ENCODE measurements at regions not wholly inside any gene's neighbourhood (a gene's known extent, or its start where the extent isn't known, plus 50 kb on each side); places are given as distances from the start of the nearest gene placed in this dataset.

DNA sequence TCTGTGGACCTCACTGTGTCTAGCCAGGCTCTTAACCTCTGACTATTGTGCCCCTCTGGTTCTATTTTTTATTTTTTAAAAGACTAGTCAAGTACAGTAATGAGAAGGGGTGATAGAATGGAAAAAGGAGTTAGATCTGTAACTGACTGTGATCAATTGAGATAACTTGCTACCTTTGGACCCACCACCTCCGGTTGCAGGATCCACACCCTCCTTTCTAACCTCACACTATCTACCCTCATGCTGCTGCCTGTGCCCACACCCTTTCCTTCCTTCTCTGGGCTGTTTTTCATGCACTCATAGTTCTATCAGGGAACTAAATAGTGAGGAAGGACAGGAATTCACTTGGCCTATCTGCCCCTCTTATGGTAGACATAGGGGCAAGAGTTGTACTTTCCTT, 172.3 kb downstream of the KATNIP start:
- 57 to 81% methylated on average over 1 of the region's 1 CpG for WGBS, 2 donors
- H3K9ac ChIP-seq (ENCODE audit: insufficient read depth in 1 of 2, low read length in 2 of 2) = no peak overlapping the region
- TF ChIP-seq, protein P1, sequence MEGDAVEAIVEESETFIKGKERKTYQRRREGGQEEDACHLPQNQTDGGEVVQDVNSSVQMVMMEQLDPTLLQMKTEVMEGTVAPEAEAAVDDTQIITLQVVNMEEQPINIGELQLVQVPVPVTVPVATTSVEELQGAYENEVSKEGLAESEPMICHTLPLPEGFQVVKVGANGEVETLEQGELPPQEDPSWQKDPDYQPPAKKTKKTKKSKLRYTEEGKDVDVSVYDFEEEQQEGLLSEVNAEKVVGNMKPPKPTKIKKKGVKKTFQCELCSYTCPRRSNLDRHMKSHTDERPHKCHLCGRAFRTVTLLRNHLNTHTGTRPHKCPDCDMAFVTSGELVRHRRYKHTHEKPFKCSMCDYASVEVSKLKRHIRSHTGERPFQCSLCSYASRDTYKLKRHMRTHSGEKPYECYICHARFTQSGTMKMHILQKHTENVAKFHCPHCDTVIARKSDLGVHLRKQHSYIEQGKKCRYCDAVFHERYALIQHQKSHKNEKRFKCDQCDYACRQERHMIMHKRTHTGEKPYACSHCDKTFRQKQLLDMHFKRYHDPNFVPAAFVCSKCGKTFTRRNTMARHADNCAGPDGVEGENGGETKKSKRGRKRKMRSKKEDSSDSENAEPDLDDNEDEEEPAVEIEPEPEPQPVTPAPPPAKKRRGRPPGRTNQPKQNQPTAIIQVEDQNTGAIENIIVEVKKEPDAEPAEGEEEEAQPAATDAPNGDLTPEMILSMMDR (IDR thresholded peaks at IDR 0.05; ENCODE audit: control extremely low read depth, extremely low read depth) = no peak
- DNase-seq (no peak), ATAC-seq (ENCODE audit: insufficient read depth, low FRiP score) (no peak)
- no peaks in the 10 kb centered on the region for H3K27me3 ChIP-seq (ENCODE audit: control insufficient read depth in 3 of 3, insufficient read depth in 3 of 3, low read length in 2 of 3)
- H3K4me3 ChIP-seq = no peak overlapping the region
- H3K4me1 ChIP-seq (ENCODE audit: control insufficient read depth in 5 of 5, insufficient read depth in 5 of 5, low read length in 5 of 5) = peaks cover 0 to 39% (median 20%) of the 10 kb centered on the region in 5 donors
- no peaks in the 10 kb centered on the region for H3K9me3 ChIP-seq (ENCODE audit: control insufficient read depth in 4 of 4, insufficient read depth in 3 of 4, low read length in 3 of 4)
- no peak overlapping the region for H3K27ac ChIP-seq (ENCODE audit: low read depth in 1 of 2, low read length in 1 of 2)
- H3K36me3 ChIP-seq (ENCODE audit: control insufficient read depth in 4 of 4, insufficient read depth in 4 of 4, low read length in 4 of 4) = peaks cover 0 to 20% (median 6%) of the 10 kb centered on the region in 4 donors

DNA sequence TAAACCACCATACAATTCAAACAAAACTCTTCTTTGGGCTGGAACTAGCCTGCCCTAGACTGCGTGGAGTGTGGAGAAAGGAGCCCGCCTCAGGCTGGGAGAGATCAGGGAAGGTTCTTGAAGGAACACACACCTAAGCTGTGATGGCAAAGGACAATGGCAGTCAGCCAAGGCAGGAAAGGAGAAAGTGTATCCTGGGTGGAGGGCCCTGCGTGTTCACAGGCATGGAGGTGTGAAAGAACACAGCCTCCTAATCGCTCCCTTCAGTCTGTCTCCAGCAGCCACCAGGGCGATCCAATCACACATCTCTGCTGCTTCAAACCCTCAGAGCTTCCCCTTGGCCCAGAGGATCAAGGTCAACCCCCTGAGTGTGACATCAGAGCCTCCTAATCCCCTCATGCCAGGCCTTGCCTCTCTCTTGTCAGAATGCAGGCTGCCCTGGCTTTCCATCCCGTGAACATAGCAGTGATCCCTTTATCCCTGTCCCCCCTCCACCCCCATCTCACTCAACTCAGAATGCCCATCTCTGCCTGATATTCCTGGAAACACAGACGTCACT, 173.0 kb downstream of the KATNIP start:
- TF ChIP-seq, protein P1 (IDR thresholded peaks at IDR 0.05; ENCODE audit: control extremely low read depth, extremely low read depth) = no peak
- DNase-seq (no peak), ATAC-seq (ENCODE audit: insufficient read depth, low FRiP score) (no peak)
- Histone ChIP-seq H3K36me3 (ENCODE audit: control insufficient read depth in 4 of 4, insufficient read depth in 4 of 4, low read length in 4 of 4) (peaks cover 0 to 20% (median 6%) of the 10 kb centered on the region in 4 donors), H3K4me3 (no peak overlapping the region), H3K4me1 (ENCODE audit: control insufficient read depth in 5 of 5, insufficient read depth in 5 of 5, low read length in 5 of 5) (peaks cover 0 to 39% (median 20%) of the 10 kb centered on the region in 5 donors), H3K27ac (ENCODE audit: low read depth in 1 of 2, low read length in 1 of 2) (no peak overlapping the region), H3K27me3 (ENCODE audit: control insufficient read depth in 3 of 3, insufficient read depth in 3 of 3, low read length in 2 of 3) (no peaks in the 10 kb centered on the region), H3K9ac (ENCODE audit: insufficient read depth in 1 of 2, low read length in 2 of 2) (no peak overlapping the region), H3K9me3 (ENCODE audit: control insufficient read depth in 4 of 4, insufficient read depth in 3 of 4, low read length in 3 of 4) (no peaks in the 10 kb centered on the region)
- WGBS, 2 donors = 93 to 95% methylated on average over 7 of the region's 7 CpGs

DNA sequence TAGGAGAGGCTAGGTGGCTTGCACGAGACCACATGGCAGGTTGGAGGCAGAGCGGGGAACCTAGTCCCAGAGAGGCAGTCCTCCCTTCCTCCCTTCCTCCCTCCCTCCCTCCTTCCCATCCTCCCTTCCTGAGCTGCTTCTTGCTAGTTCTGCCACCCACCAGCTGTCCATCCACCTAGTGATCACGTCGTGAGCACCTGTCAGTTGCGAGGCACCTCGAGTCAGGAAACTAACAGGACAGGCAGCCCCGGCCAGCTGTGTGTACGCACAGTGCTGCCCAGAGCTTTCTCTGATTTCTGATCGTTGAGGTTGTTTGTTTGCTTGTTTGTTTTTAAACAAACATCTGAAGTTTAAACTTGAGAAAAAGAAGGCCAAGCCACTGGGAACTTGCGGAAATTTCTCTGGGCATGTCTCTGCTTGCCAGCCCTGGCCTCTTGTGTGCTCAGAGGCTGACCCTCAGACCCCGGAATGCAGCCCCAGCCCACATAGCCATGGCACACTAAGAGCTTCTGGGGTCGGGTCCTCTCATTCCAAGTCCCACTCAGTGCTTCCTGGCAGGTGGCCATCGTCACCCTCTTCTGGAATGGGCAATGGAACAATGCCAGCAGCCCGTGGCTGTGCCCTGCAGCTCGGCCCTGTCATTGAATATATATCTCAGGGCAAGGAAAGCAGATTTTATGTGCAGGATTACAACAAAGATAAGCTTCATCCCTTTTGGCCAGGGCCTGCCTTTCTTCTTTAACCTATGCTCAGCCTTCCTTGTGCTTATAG, 174.0 kb downstream of the KATNIP start:
- H3K4me1 ChIP-seq (ENCODE audit: control insufficient read depth in 5 of 5, insufficient read depth in 5 of 5, low read length in 5 of 5) = peaks cover 0 to 37% (median 20%) of the 10 kb centered on the region in 5 donors
- DNase-seq (no peak), ATAC-seq (ENCODE audit: insufficient read depth, low FRiP score) (no peak)
- TF ChIP-seq, protein P1 (IDR thresholded peaks at IDR 0.05; ENCODE audit: control extremely low read depth, extremely low read depth) = no peak
- peaks cover 0 to 23% (median 6%) of the 10 kb centered on the region in 4 donors for H3K36me3 ChIP-seq (ENCODE audit: control insufficient read depth in 4 of 4, insufficient read depth in 4 of 4, low read length in 4 of 4)
- H3K4me3 ChIP-seq = no peak overlapping the region
- no peak overlapping the region for H3K27ac ChIP-seq (ENCODE audit: low read depth in 1 of 2, low read length in 1 of 2)
- H3K9me3 ChIP-seq (ENCODE audit: control insufficient read depth in 4 of 4, insufficient read depth in 3 of 4, low read length in 3 of 4) = no peaks in the 10 kb centered on the region
- 72 to 75% methylated on average over 15 of the region's 15 CpGs for WGBS, 2 donors
- no peak overlapping the region for H3K9ac ChIP-seq (ENCODE audit: insufficient read depth in 1 of 2, low read length in 2 of 2)
- H3K27me3 ChIP-seq (ENCODE audit: control insufficient read depth in 3 of 3, insufficient read depth in 3 of 3, low read length in 2 of 3) = no peaks in the 10 kb centered on the region
